ENCODE measurements at regions not wholly inside any gene's neighbourhood (a gene's known extent, or its start where the extent isn't known, plus 50 kb on each side); places are given as distances from the start of the nearest gene placed in this dataset.
"Not testable (repeated sequence)": the region's sequence is repeated elsewhere in the genome, so short reads cannot be mapped to it uniquely, and the experiment has no call there.

- no peak for DNase-seq
Observed at GRCh38 chr5:109630093-109630492, 59.6 kb upstream of the MAN2A1 start.

DNA sequence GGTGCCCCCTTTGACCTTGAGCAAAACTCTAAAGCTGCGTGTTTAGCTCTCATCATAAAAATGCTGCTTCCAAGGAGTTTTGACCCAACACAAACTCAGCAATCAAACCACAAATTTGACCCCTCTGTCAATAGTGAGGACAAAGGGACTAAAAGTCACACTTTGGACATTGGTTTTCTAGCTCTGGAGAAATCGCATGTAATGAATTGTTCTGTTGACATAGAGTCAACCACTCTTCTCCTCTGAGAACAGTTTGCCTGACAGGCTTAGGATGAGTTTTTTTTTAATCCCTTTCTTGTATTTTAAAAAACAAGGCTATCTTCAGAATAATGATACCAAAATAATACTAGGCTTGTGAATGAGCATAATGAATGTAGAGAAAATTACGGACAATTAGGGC is 61.1 kb upstream of the MAN2A1 start:
- DNase-seq, result no peak

- not testable (repeated sequence) for DNase-seq
Observed at GRCh38 chr5:109621266-109621665, 68.5 kb upstream of the MAN2A1 start.

DNA sequence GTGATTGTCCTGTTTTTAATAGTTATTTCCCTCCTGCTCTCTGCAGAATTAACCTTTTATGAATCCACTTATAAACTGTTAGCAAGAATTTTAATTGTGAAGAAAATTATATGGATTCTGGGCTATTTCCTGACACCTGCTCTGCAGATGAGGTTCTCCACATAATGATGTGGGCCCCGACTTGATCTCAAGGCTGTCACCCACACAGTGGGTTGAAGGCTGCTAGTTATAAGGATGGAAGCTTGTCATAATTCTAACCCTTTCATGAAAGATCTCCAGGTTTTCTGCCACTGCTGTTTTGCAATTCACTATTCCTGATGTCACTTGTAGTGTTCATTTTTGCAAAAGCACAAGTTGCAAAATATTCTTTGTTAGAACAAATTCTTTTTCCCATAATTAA is 69.1 kb upstream of the MAN2A1 start:
- DNase-seq, result no peak

- DNase-seq, result no peak
Observed at GRCh38 chr5:109619606-109620005, 70.1 kb upstream of the MAN2A1 start.

DNA sequence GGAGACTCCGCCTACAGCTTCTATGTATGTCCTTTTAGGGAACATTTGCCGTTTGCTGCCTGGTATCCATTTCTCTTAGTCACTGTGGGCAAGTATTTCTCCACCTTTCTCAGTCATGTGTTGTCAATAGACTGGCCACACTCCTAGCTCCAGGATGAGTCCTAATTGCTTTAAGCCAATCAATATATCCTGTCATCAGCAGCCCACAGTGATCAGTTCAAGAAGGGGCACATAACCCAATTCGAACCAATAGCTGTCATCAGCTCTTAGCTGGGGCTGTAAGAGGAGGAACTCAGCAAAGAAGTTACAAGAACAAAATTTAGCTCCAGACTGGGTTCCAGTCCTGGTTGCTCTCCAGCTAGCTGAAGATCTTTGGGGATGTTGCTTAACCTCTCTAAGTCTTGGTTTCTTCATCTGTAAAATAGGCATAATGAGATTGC is 70.7 kb upstream of the MAN2A1 start:
- no peak for DNase-seq

GRCh38 chr5:109614981-109615380 is 74.7 kb upstream of the MAN2A1 start:
- no peak for DNase-seq

DNA sequence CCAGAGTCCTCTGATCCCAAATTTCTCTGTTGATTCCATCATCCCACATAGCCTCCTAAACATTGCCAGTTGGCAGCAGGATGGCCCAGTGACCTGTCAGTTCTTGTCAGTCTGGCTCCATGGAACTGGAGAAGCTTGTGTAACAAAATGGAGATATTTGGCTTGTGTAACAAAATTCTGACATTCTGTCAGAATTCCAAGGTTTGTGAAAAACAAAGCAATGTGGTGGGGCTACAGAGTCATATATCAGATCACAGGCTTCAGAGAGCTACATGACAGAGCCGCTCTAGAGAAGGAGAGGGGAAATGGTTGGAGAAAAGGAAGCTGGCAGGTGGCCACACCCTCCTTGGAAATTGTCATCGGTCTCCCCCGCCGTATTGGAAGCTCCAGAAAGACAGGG is 75.4 kb upstream of the MAN2A1 start:
- DNase-seq, result no peak

GRCh38 chr5:109612278-109612905 is 77.3 kb upstream of the MAN2A1 start:
- no peak for DNase-seq

GRCh38 chr5:109611505-109611904 is 78.2 kb upstream of the MAN2A1 start:
- no peak for DNase-seq

DNA sequence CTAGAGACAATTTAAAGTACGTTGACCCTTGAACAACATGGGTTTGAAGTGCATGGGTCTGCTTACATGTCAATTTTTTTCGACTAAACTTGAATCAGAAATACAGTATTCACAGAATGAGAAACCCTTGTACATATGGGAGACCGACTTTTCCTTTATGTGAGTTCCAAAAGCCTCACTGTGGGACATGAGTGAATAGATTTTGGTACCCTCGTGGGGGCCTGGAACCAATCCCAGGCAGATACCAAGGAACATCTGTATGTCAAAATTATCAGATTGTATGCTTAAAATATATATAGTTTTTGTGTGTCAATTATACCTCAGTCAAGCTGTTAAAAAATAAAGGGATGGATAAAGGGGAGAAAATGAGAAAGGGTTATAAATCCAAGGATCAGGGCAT is 78.7 kb upstream of the MAN2A1 start:
- DNase-seq, result no peak

DNA sequence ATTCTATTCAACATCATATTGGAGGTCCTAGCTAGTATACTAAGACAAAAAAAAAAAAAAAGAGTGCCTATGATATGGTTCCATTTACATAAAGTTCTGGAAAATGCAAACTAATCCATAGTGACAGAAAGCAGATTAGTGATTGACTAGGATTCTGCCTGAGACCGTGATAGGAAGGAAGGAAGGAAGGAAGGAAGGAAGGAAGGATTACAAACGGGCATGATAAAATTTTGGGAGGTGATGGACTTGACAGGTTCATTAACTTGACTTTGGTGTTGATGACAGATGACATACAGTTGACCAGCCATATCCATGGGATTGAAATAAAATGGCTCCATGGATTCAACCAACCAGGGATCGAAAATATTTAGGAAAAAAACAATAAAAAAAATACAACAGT is 79.1 kb upstream of the MAN2A1 start:
- DNase-seq, result no peak

DNA sequence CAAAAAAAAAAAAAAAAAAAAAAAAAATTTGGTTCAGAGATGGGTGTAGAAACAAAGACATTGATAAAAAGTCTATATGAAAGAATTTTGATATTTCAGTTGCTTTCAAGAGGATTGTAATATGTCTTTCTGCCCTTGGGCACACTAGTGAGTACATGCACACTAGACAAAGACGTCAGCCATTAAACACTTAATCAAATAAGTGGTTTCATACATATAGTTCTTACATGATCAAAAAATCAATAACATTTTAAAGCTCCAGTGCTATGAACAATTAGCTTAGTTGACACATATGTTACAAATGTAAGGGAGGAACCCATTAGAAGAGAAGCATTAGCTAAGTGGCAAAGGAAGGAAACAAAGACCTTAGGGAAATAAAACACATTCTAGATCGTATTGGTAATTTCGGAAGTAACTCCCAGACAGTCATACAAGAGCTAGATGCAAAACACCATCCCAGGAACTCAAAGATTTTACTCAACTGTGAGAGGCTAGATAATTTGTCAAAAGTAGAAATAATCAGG is 84.5 kb upstream of the MAN2A1 start:
- no peak for DNase-seq

GRCh38 chr5:109604758-109605157 is 85.0 kb upstream of the MAN2A1 start:
- DNase-seq, result no peak

DNA sequence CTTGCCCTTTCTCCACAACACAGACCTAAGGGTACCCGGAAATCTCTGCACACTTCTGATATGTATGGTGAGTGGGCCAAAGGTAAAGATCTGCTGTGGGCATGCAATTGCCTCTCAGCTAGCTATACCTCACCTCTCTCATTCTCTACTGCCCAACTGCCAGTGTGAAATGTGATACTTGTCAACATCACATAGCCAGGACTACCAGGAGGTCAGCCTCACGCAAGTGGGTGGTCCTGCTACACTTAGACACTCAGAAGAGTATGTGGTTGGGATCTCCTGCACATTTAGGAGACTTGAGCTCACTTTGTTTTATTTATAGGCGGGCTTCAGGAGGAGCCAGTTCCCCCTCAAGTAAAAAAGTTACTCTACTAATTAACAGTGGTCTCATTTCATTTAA is 88.0 kb upstream of the MAN2A1 start:
- DNase-seq, result no peak

- DNase-seq, result no peak
Observed at GRCh38 chr5:109597893-109598292, 91.8 kb upstream of the MAN2A1 start.

- no peak for DNase-seq
Observed at GRCh38 chr5:109594217-109594616, 95.5 kb upstream of the MAN2A1 start.

- no peak for DNase-seq
Observed at GRCh38 chr5:109590799-109591198, 98.9 kb upstream of the MAN2A1 start.

GRCh38 chr5:109589986-109590385 is 99.7 kb upstream of the MAN2A1 start:
- DNase-seq, result peak in 1 of 2 donors; percentile 20

DNA sequence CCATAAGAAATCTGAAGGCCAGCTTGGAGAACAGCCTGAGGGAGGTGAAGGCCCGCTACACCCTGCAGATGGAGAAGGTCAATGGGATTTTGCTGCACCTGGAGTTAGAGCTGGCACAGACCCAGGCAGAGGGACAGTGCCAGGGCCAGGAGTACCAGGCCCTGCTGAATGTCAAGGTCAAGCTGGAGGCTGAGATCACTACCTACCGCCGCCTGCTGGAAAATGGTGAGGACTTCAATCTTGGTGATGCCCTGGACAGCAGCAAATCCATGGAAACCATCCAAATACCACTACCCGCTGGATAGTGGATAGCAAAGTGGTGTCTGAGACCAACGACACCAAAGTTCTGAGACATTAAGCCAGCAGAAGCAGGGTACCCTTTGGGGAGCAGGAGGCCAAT is 100.5 kb upstream of the MAN2A1 start:
- no peak for DNase-seq

- DNase-seq, result no peak
Observed at GRCh38 chr5:109588281-109589035, 101.3 kb upstream of the MAN2A1 start.

DNA sequence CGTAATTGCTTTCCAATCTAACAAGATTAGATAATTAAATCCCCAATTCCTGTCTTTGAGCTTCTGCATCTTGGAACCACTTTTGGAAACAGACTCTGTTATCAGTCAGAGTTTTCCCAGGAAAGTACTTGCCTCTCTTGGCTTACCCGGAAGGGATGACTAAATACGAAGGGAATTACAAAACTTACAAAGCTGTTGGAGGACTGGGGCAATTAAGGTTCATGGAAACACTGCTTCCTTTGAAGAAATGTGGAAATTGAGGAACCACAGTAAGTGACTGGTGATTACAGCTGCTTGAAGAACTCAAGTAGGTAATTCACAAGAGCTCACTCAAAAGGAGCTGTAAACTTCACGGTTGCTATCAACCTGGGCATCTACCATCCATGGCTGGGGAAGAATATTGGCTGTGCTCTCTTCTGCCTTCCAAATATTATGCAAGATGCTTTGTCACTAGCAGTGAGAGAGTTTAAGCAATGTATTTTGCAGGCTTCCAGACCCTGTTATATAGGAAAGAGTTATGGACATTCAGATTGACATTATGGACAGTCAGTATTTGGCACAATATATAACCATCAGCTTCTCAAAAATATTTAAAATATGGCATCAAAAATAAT is 104.6 kb upstream of the MAN2A1 start:
- DNase-seq, result no peak

GRCh38 chr5:109580225-109580624 is 109.5 kb upstream of the MAN2A1 start:
- DNase-seq, result no peak

DNA sequence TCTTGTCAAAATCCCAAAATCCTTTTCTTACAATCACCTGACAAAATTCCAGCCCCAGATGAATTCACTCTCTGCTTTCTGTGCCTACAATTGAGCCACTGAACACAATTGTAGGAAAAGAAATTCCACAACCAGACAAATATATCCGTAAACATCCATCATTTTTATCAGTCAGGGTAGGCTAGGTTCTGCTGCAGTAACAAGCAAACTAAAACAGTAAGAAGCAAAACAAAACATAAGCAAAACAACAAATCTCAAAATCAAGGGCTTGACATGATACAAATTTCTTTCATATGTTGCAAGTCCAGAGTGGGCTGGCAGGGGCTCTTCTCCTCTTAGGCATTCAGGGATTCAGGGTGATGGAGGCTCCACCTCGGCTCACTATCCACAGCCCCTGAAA is 114.2 kb upstream of the MAN2A1 start:
- DNase-seq, result no peak

Measured in bone marrow (tissue), 2 donors.